ENCODE measurements at regions not wholly inside any gene's neighbourhood (a gene's known extent, or its start where the extent isn't known, plus 50 kb on each side); places are given as distances from the start of the nearest gene placed in this dataset.
"Not testable (repeated sequence)": the region's sequence is repeated elsewhere in the genome, so short reads cannot be mapped to it uniquely, and the experiment has no call there.

- no peak for TF ChIP-seq CTCF (IDR thresholded peaks at IDR 0.05; ENCODE audit: low read depth, low read length)
- Histone ChIP-seq H3K36me3 (no peaks in the 10 kb centered on the region), H3K9me3 (no peaks in the 10 kb centered on the region), H3K27me3 (no peaks in the 10 kb centered on the region), H3K4me1 (no peaks in the 10 kb centered on the region), H3K4me3 (ENCODE audit: low read depth, low read length) (no peak overlapping the region)
- DNase-seq = no peak
Observed at GRCh38 chr10:3955955-3956617, 171.1 kb upstream of the KLF6 start.

GRCh38 chr10:3955493-3955892 is 170.5 kb upstream of the KLF6 start:
- H3K4me3 ChIP-seq (ENCODE audit: low read depth, low read length) = no peak overlapping the region
- H3K4me1 ChIP-seq = no peaks in the 10 kb centered on the region
- TF ChIP-seq CTCF (IDR thresholded peaks at IDR 0.05; ENCODE audit: low read depth, low read length) = no peak
- no peaks in the 10 kb centered on the region for H3K9me3 ChIP-seq
- no peak for DNase-seq
- no peaks in the 10 kb centered on the region for H3K36me3 ChIP-seq
- no peaks in the 10 kb centered on the region for H3K27me3 ChIP-seq

- Histone ChIP-seq H3K4me3 (ENCODE audit: low read depth, low read length) (no peak overlapping the region), H3K36me3 (no peaks in the 10 kb centered on the region), H3K4me1 (no peaks in the 10 kb centered on the region), H3K27me3 (no peaks in the 10 kb centered on the region), H3K9me3 (no peaks in the 10 kb centered on the region)
- no peak for TF ChIP-seq CTCF (IDR thresholded peaks at IDR 0.05; ENCODE audit: low read depth, low read length)
- no peak for DNase-seq
Observed at GRCh38 chr10:3954615-3955014, 169.6 kb upstream of the KLF6 start.

GRCh38 chr10:3954007-3954406 is 169.0 kb upstream of the KLF6 start:
- H3K4me3 ChIP-seq (ENCODE audit: low read depth, low read length); H3K36me3 ChIP-seq; H3K9me3 ChIP-seq; DNase-seq; H3K4me1 ChIP-seq; H3K27me3 ChIP-seq: not testable (repeated sequence)

- Histone ChIP-seq H3K4me3 (ENCODE audit: low read depth, low read length) (no peak overlapping the region), H3K4me1 (no peaks in the 10 kb centered on the region), H3K9me3 (no peaks in the 10 kb centered on the region), H3K36me3 (no peaks in the 10 kb centered on the region), H3K27me3 (no peaks in the 10 kb centered on the region)
- no peak for TF ChIP-seq CTCF (IDR thresholded peaks at IDR 0.05; ENCODE audit: low read depth, low read length)
- no peak for DNase-seq
Observed at GRCh38 chr10:3951993-3952392, 167.0 kb upstream of the KLF6 start.

- Histone ChIP-seq H3K36me3 (no peaks in the 10 kb centered on the region), H3K4me3 (ENCODE audit: low read depth, low read length) (no peak overlapping the region), H3K9me3 (no peaks in the 10 kb centered on the region), H3K27me3 (no peaks in the 10 kb centered on the region), H3K4me1 (no peaks in the 10 kb centered on the region)
- TF ChIP-seq CTCF (IDR thresholded peaks at IDR 0.05; ENCODE audit: low read depth, low read length) = no peak
- no peak for DNase-seq
Observed at GRCh38 chr10:3950676-3951275, 165.8 kb upstream of the KLF6 start.
